GM19468 (cell line): ENCODE measurements at regions not wholly inside any gene's neighbourhood (a gene's known extent, or its start where the extent isn't known, plus 50 kb on each side); places are given as distances from the start of the nearest gene placed in this dataset.

ENCODE experiments used
- ATAC-seq: cut with Tn5 transposase; IDR thresholded peaks from one replicate; pipeline ENCODE4 v1.9.1; 2021; ENCODE audit warnings: mild to moderate bottlenecking, moderate library complexity, moderate number of reproducible peaks; ENCODE audit not compliant: unreplicated experiment; ENCODE audit errors: extremely low read depth

DNA sequence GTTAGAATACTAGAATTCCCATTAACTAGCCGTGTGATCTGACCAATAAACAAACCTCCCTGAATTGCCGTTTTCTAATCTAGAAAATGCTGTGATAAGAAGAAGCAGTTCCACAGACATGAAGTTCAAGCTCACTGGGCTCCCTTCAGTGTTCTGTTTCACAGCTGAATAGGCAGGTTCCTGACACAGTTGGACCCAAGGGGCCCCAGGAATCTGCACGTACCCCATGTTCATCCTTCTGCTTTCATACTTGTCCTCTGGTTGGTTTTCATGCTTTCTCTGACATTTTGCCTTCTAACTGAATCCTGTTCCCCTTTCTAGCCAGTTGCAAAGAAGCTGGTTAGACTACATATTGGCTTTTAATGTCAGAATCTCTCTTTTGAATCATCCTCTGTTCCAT, 374.1 kb upstream of the MAD2L1 start:
- ATAC-seq = no peak

- no peak for ATAC-seq
Measured at GRCh38 chr4:120435179-120435578, 368.5 kb upstream of the MAD2L1 start.

DNA sequence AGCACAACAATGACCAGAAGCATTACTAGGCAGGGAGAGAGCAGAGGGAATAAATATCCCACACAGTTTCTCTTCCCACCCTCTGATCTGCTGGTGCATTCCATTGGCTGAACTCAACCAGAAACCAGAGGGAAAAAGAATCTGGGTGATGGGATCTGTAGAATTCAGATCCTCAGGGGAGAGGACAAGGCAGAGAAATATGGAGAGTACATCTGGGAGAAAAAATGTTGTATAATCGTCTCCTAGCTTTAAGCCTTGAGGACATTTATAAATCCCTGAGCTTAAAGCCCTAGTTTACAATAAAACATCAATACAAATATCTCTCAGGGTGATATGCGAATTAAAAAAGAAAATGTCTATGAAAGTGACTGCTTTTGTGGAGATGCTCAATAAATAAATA, 368.1 kb upstream of the MAD2L1 start:
- ATAC-seq = no peak

- ATAC-seq = no peak
Measured at GRCh38 chr4:120432301-120432860, 365.7 kb upstream of the MAD2L1 start.

- ATAC-seq = no peak
Measured at GRCh38 chr4:120431180-120431579, 364.5 kb upstream of the MAD2L1 start.

DNA sequence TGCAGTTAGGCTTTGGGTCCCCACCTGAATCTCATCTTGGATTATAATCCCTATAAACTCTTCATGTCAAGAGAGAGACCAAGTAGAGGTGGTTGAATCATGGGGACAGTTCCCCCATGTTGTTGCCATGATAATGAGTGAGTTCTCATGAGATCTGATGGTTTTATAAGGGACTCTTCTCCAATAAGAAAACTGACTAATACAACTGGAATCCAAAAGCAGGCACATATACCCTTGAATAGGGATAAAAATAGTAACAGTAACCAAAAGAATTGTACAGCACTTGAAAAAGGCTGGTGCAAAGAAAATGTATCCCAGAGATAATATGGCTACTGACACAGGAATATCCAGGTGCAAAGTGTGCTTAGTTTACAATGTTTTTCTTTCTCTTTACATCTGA, 351.5 kb upstream of the MAD2L1 start:
- ATAC-seq = no peak

GRCh38 chr4:120415896-120416295, 349.2 kb upstream of the MAD2L1 start:
- no peak for ATAC-seq

GRCh38 chr4:120406960-120407359, 340.3 kb upstream of the MAD2L1 start:
- no peak for ATAC-seq

- ATAC-seq = no peak
Measured at GRCh38 chr4:120403296-120403695, 336.6 kb upstream of the MAD2L1 start.

DNA sequence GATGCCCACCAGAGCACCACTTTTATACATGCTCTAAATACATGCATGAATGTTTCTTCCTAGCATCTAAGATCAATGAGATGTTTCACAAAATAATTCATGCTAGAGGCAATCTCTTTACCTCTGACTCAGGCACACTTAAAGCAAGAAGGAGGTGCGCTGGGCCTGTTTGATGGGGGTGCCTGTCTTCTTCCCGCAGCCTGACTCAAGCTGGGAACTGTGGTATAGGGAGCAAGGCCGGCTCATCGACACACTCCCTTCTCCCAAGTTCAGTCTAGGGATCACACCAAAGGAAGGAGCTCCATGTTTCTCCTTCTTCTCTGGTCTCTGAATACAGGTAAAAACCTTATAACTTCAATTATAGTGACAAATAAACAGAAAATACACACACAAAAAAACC, 333.8 kb upstream of the MAD2L1 start:
- no peak for ATAC-seq

GRCh38 chr4:120399826-120400225, 333.2 kb upstream of the MAD2L1 start:
- no peak for ATAC-seq

DNA sequence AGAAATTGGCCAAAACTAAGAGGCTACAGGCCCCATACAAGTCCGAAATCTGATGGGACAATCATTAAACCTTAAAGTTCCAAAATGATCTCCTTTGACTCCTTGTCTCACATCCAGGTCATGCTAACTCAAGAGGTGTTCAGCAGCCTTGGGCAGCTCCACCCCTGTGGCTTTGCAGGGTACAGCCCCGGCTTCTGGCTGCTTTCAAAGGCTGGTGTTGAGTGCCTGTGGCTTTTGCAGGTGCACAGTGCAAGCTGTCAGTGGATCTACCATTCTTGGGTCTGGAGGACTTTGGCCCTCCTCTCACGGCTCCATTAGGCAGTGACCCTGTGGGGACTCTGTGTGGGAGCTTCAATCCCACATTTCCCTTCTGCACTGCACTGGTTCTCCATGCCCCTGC, 329.1 kb upstream of the MAD2L1 start:
- no peak for ATAC-seq

DNA sequence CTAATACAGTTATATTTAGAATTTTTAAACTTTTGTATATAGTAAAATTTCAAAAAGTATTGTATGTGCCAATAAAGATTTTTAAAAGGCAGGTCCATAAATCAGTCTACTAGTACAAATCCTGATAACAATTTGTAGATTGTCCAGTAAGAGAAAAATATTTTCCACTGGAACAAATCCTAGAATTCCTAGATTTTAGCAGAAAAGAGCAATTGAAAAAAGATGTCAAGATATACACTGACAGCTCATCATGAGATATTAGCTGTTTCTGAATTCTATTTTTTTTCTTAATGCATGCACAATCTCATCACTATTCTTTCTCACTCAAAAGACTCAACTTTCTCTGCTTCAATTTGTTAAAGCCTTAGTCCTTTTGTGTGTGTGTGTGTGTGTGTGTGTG, 289.2 kb upstream of the MAD2L1 start:
- ATAC-seq = no peak

DNA sequence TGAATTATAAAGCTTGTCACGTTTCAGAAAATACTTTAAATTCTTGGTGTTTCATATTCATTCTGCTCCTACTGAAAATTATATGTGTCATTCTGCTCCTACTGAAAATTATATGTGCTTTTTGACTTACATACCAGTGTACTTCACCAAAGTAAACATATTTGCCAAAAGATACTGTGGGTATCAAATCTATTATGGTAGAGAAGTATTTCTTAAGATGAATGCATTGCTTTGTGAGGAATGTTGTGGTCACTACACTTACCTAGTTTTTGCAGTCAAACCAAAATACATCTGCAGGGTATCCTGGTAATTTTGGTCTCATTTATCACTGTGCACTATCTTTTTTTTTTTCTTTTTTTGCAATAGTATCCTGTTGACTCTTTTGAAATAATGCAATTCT, 287.7 kb upstream of the MAD2L1 start:
- ATAC-seq = no peak

DNA sequence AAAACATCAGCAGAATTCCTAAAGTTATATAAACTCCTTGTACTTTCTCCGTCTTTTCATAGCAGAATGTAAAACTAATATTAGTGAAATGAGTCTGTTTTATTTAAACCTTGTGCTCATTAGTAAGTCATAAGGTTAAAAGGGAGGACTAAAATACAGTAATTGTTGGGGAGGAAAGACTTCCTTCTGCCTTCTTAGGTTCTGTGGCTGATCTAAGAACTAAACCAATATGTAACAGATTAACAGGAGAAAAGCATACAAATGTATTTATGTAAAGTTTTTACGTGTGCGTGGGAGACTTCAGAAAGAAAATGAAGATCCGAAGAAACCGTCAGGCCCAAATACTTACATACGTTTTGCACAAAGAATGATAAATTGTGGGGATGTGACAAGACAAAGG, 286.6 kb upstream of the MAD2L1 start:
- ATAC-seq = no peak

GRCh38 chr4:120352739-120353138, 286.1 kb upstream of the MAD2L1 start:
- no peak for ATAC-seq

DNA sequence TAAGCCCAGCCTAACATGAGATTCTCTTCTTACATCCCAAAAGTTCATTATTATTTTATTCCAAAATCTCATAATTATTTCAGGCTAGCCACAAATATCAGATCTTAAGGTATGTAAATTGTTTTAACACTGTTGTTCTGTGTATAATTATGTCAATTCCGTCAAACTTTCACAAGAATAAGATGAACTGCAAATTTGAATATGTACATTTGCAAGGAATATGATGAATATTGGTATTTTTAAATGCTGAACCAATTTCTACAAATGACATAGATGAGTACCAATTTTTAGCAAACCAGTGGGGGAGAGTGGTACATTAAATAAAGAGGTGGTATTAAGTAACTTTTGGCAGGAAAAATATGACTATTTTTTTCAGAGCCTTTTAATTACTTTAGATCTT, 282.3 kb upstream of the MAD2L1 start:
- no peak for ATAC-seq

GRCh38 chr4:120348521-120348920, 281.9 kb upstream of the MAD2L1 start:
- no peak for ATAC-seq

DNA sequence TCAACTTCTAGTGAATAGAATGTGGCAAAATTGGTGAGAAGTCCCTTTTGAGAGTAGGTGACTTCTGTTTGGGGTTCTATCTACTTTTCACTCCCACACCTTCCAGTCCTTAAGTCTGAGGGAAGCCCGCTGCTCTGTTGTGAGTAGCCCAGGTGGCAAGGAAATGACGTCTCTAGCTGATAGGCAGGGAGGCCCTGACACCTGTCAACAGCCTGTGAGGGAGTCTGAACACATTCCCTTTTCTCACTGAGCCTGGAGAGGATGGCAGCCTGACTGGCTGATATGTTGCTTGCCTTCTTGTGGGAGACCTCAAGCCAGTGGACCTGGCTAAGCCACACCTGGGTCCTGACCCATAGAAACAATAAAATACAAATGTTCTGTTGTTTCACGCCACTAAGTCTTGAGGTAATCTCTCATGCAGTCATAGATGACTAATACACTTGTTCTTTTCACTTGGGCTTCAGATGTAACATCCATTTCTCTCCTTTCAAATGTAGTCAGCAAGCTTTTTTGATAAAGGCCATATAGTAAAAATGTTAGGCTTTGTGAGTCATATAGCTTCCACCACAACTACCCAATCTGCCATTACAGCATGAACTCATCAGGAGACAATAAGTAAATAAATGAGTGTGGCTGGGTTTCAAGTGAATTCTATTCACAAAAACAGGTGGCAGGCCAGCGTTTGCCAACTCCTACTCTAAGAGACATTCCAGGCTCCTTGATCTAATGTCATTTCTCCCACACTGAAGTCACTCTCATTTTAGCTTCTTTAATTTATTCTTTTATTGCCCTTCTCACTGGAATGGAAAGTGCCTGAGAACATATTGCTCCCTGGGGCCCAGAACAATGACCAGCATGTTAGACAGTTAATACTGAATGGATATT, 265.1 kb upstream of the MAD2L1 start:
- ATAC-seq = no peak

GRCh38 chr4:120329386-120329785, 262.7 kb upstream of the MAD2L1 start:
- no peak for ATAC-seq

DNA sequence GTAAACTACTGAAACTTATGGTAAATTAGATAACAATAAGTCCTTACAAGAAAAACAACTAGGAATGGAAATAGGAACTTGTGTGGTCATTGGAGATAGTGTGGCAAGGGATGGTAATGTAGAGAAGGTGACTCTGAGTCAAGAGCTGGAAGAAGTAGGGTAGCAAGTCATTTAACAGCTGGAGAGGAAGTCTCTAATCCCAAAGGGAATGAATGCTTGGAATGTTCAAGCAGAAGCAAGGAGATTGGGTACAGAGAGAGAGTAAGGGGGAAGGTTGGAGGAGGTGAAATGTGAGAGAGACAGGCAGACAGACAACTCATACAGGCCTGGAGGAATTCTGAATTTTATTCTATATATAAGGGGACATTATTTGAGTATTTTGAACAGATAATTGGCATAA, 260.6 kb upstream of the MAD2L1 start:
- ATAC-seq = no peak
